ENCODE measurements at regions not wholly inside any gene's neighbourhood (a gene's known extent, or its start where the extent isn't known, plus 50 kb on each side); places are given as distances from the start of the nearest gene placed in this dataset.

GRCh38 chr1:73821520-73821919, 376.5 kb downstream of the LRRIQ3 start:
- no peaks in the 10 kb centered on the region for H3K36me3 ChIP-seq
- no peak overlapping the region for H3K4me2 ChIP-seq

GRCh38 chr1:73820843-73821242, 377.1 kb downstream of the LRRIQ3 start:
- Histone ChIP-seq H3K36me3 (no peaks in the 10 kb centered on the region), H3K4me3 (no peak overlapping the region), H3K27ac (no peak overlapping the region), H3K4me2 (no peak overlapping the region), H4K20me1 (no peaks in the 10 kb centered on the region), H3K4me1 (no peaks in the 10 kb centered on the region), H3K27me3 (no peaks in the 10 kb centered on the region), H3K9me3 (replicated peaks in 1 of 11) (no peaks in the 10 kb centered on the region), H3K9ac (no peak overlapping the region)
- no peak for TF ChIP-seq Cebpa-rat (IDR thresholded peaks at IDR 0.05)

More at GRCh38 chr1:73821520-73821919, 376.5 kb downstream of the LRRIQ3 start:
- no peaks in the 10 kb centered on the region for H3K9me3 ChIP-seq (replicated peaks in 1 of 11)
- H4K20me1 ChIP-seq = no peaks in the 10 kb centered on the region
- H3K9ac ChIP-seq = no peak overlapping the region
- no peak overlapping the region for H3K4me3 ChIP-seq
- H3K27me3 ChIP-seq = no peaks in the 10 kb centered on the region
- TF ChIP-seq Cebpa-rat (IDR thresholded peaks at IDR 0.05) = no peak
- H3K4me1 ChIP-seq = no peaks in the 10 kb centered on the region
- H3K27ac ChIP-seq = no peak overlapping the region

- H3K9ac ChIP-seq = no peak overlapping the region
- no peaks in the 10 kb centered on the region for H3K4me1 ChIP-seq
Observed at GRCh38 chr1:73813716-73814115, 384.3 kb downstream of the LRRIQ3 start.

GRCh38 chr1:73813236-73813635, 384.7 kb downstream of the LRRIQ3 start:
- no peak overlapping the region for H3K27ac ChIP-seq

More at GRCh38 chr1:73813716-73814115, 384.3 kb downstream of the LRRIQ3 start:
- Histone ChIP-seq H3K27me3 (no peaks in the 10 kb centered on the region), H3K4me2 (no peak overlapping the region), H3K4me3 (no peak overlapping the region), H3K36me3 (no peaks in the 10 kb centered on the region), H4K20me1 (no peaks in the 10 kb centered on the region), H3K27ac (no peak overlapping the region), H3K9me3 (replicated peaks in 1 of 11) (no peaks in the 10 kb centered on the region)
- TF ChIP-seq Cebpa-rat (IDR thresholded peaks at IDR 0.05) = no peak

GRCh38 chr1:73811798-73812197, 386.2 kb downstream of the LRRIQ3 start:
- Histone ChIP-seq H3K4me3 (no peak overlapping the region), H4K20me1 (no peaks in the 10 kb centered on the region), H3K4me1 (no peaks in the 10 kb centered on the region), H3K27ac (no peak overlapping the region), H3K4me2 (no peak overlapping the region), H3K9me3 (replicated peaks in 1 of 11) (no peaks in the 10 kb centered on the region), H3K27me3 (no peaks in the 10 kb centered on the region), H3K9ac (no peak overlapping the region), H3K36me3 (no peaks in the 10 kb centered on the region)
- no peak for TF ChIP-seq Cebpa-rat (IDR thresholded peaks at IDR 0.05)

More at GRCh38 chr1:73813236-73813635, 384.7 kb downstream of the LRRIQ3 start:
- H3K36me3 ChIP-seq = no peaks in the 10 kb centered on the region
- no peaks in the 10 kb centered on the region for H4K20me1 ChIP-seq
- no peak overlapping the region for H3K4me2 ChIP-seq
- no peak for TF ChIP-seq Cebpa-rat (IDR thresholded peaks at IDR 0.05)
- H3K4me1 ChIP-seq = no peaks in the 10 kb centered on the region
- no peak overlapping the region for H3K4me3 ChIP-seq
- H3K27me3 ChIP-seq = no peaks in the 10 kb centered on the region
- no peaks in the 10 kb centered on the region for H3K9me3 ChIP-seq (replicated peaks in 1 of 11)
- H3K9ac ChIP-seq = no peak overlapping the region

- Histone ChIP-seq H3K27ac (no peak overlapping the region), H3K4me1 (0 out of 20 replicates have a peak, but pooled peaks cover 0 to 5% (median 0%) of the 10 kb centered on the region in 10 experiments), H3K27me3 (no peaks in the 10 kb centered on the region), H3K9ac (no peak overlapping the region), H4K20me1 (no peaks in the 10 kb centered on the region), H3K36me3 (no peaks in the 10 kb centered on the region), H3K9me3 (replicated peaks in 1 of 11) (no peaks in the 10 kb centered on the region), H3K4me3 (no peak overlapping the region), H3K4me2 (no peak overlapping the region)
- TF ChIP-seq Cebpa-rat (IDR thresholded peaks at IDR 0.05) = no peak
Observed at GRCh38 chr1:73804935-73805334, 393.0 kb downstream of the LRRIQ3 start.

- Histone ChIP-seq H3K36me3 (no peaks in the 10 kb centered on the region), H3K4me3 (no peak overlapping the region), H3K9me3 (replicated peaks in 1 of 11) (no peaks in the 10 kb centered on the region), H3K27me3 (no peaks in the 10 kb centered on the region), H3K4me2 (no peak overlapping the region), H4K20me1 (no peaks in the 10 kb centered on the region), H3K27ac (no peak overlapping the region), H3K9ac (no peak overlapping the region), H3K4me1 (0 out of 20 replicates have a peak, but pooled peaks cover 0 to 5% (median 0%) of the 10 kb centered on the region in 10 experiments)
- TF ChIP-seq Cebpa-rat (IDR thresholded peaks at IDR 0.05) = no peak
Observed at GRCh38 chr1:73803380-73803779, 394.6 kb downstream of the LRRIQ3 start.

GRCh38 chr1:73801912-73802429, 396.0 kb downstream of the LRRIQ3 start:
- H3K9ac ChIP-seq = no peak overlapping the region
- H3K27ac ChIP-seq = no peak overlapping the region
- no peak overlapping the region for H3K4me2 ChIP-seq
- TF ChIP-seq Cebpa-rat (IDR thresholded peaks at IDR 0.05) = no peak
- no peaks in the 10 kb centered on the region for H4K20me1 ChIP-seq
- no peaks in the 10 kb centered on the region for H3K9me3 ChIP-seq (replicated peaks in 1 of 11)
- no peaks in the 10 kb centered on the region for H3K27me3 ChIP-seq
- no peak overlapping the region for H3K4me3 ChIP-seq
- no peaks in the 10 kb centered on the region for H3K36me3 ChIP-seq
- H3K4me1 ChIP-seq = 0 out of 20 replicates have a peak, but pooled peaks cover 0 to 5% (median 0%) of the 10 kb centered on the region in 10 experiments

- H3K4me2 ChIP-seq = no peak overlapping the region
- H3K4me1 ChIP-seq = 0 out of 20 replicates have a peak, but pooled peaks cover 0 to 5% (median 0%) of the 10 kb centered on the region in 10 experiments
- no peaks in the 10 kb centered on the region for H3K27me3 ChIP-seq
- H3K27ac ChIP-seq = no peak overlapping the region
- TF ChIP-seq Cebpa-rat (IDR thresholded peaks at IDR 0.05) = no peak
- H3K9ac ChIP-seq = no peak overlapping the region
- H3K4me3 ChIP-seq = no peak overlapping the region
- no peaks in the 10 kb centered on the region for H4K20me1 ChIP-seq
- H3K9me3 ChIP-seq (replicated peaks in 1 of 11) = no peaks in the 10 kb centered on the region
- no peaks in the 10 kb centered on the region for H3K36me3 ChIP-seq
Observed at GRCh38 chr1:73800376-73800775, 397.6 kb downstream of the LRRIQ3 start.

- H3K4me3 ChIP-seq = no peak overlapping the region
- H3K27ac ChIP-seq = no peak overlapping the region
- H4K20me1 ChIP-seq = no peaks in the 10 kb centered on the region
- no peak for TF ChIP-seq Cebpa-rat (IDR thresholded peaks at IDR 0.05)
- H3K4me2 ChIP-seq = no peak overlapping the region
- H3K27me3 ChIP-seq = no peaks in the 10 kb centered on the region
- no peak overlapping the region for H3K9ac ChIP-seq
- no peaks in the 10 kb centered on the region for H3K36me3 ChIP-seq
- H3K4me1 ChIP-seq = no peaks in the 10 kb centered on the region
- no peaks in the 10 kb centered on the region for H3K9me3 ChIP-seq (replicated peaks in 1 of 11)
Observed at GRCh38 chr1:73789965-73790364, 408.0 kb downstream of the LRRIQ3 start.
